Thoracic aorta (tissue), 2 donors: ENCODE measurements at regions not wholly inside any gene's neighbourhood (a gene's known extent, or its start where the extent isn't known, plus 50 kb on each side); places are given as distances from the start of the nearest gene placed in this dataset.
"Not testable (repeated sequence)": the region's sequence is repeated elsewhere in the genome, so short reads cannot be mapped to it uniquely, and the experiment has no call there.

Experiments
- ATAC-seq: fragments of 150-250 bp; one replicate; pipeline ENCODE4 v1.8.0; 2017; ENCODE audit warnings: low read depth; ENCODE audit not compliant: insufficient number of reproducible peaks, low FRiP score
- DNase-seq: peaks from one replicate; pipeline ENCODE4 v3.0.0-alpha.2; 2020; ENCODE audit warnings: low spot score
- H3K27ac ChIP-seq, 2 donors: fragments of 200-600 bp; sonication (generic); 1 replicate in 1 of 2; 2 replicates in 1 of 2; pipeline ENCODE4 v1.5.1; 2016; ENCODE audit warnings: mild to moderate bottlenecking in 2 of 2, moderate library complexity in 2 of 2
- H3K27me3 ChIP-seq: fragments of 200-600 bp; sonication (generic); replicated peaks from 2 replicates; pipeline ENCODE4 v1.6.0; 2016; ENCODE audit warnings: mild to moderate bottlenecking; ENCODE audit not compliant: insufficient read depth
- H3K36me3 ChIP-seq: fragments of 200-600 bp; sonication (generic); one replicate; pipeline ENCODE4 v1.5.1; 2016
- H3K4me1 ChIP-seq, 2 donors: fragments of 200-600 bp; sonication (generic); 1 replicate in 1 of 2; 2 replicates in 1 of 2; pipeline versions ENCODE4 v1.5.1 to v1.6.0; 2016; ENCODE audit warnings: low read depth in 2 of 2, mild to moderate bottlenecking in 1 of 2; ENCODE audit not compliant: control insufficient read depth in 1 of 2
- H3K4me3 ChIP-seq: fragments of 200-600 bp; sonication (generic); 2 replicates; pipeline ENCODE4 v1.5.1; 2016; ENCODE audit warnings: mild to moderate bottlenecking
- H3K9me3 ChIP-seq: fragments of 200-600 bp; sonication (generic); 2 replicates; pipeline ENCODE4 v1.5.1; 2016
- TF ChIP-seq, protein P1 (sequence below): fragments of 200-600 bp; sonication (generic); IDR thresholded peaks from one replicate; pipeline ENCODE4 v1.5.1; 2019; ENCODE audit warnings: antibody characterized with exemption

DNA sequence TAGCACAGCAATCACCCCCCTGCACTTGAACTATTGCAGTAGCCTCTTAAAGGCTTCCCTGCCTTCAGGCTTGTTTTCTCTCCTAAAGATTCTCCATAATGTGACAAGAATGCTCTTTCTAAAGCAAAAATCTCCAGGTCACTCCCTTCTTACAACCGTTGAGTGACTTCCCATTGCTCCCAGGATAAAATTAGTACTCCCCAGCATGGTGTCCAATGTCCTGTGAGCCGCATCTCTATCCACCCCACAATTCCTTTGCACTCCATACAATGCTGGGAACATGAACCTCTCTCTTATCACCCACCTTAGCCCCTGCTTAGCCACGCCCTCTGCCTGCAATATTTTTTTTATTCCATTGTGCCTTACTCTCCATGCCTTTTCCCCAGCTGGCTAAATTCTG lies 85.7 kb upstream of the SHISA3 start:
- H3K27ac ChIP-seq, result no peak overlapping the region
- no peaks in the 10 kb centered on the region for H3K4me1 ChIP-seq
- TF ChIP-seq, protein P1, sequence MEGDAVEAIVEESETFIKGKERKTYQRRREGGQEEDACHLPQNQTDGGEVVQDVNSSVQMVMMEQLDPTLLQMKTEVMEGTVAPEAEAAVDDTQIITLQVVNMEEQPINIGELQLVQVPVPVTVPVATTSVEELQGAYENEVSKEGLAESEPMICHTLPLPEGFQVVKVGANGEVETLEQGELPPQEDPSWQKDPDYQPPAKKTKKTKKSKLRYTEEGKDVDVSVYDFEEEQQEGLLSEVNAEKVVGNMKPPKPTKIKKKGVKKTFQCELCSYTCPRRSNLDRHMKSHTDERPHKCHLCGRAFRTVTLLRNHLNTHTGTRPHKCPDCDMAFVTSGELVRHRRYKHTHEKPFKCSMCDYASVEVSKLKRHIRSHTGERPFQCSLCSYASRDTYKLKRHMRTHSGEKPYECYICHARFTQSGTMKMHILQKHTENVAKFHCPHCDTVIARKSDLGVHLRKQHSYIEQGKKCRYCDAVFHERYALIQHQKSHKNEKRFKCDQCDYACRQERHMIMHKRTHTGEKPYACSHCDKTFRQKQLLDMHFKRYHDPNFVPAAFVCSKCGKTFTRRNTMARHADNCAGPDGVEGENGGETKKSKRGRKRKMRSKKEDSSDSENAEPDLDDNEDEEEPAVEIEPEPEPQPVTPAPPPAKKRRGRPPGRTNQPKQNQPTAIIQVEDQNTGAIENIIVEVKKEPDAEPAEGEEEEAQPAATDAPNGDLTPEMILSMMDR, result no peak
- ATAC-seq (no peak), DNase-seq (no peak)
- H3K4me3 ChIP-seq, result no peak overlapping the region
- H3K9me3 ChIP-seq, result no peaks in the 10 kb centered on the region
- H3K36me3 ChIP-seq, result no peaks in the 10 kb centered on the region
- no peaks in the 10 kb centered on the region for H3K27me3 ChIP-seq

DNA sequence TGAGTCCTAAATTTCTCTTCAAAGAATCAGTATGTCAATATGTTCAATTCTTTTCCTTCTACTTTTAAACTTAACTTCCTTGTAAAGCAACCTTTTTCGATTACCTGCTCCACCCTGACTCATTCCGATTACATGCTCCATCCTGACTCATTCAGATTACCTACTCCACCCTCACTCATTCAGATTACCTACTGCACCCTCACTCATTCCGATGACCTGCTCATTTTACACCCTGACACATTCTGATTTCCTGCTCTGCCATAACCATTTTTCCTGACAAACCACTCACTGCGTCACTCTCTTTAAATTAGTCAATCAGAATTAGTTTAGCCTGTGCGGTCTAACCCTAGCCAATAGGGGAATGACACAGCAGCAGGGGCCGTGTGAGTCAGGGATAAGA lies 83.9 kb upstream of the SHISA3 start:
- DNase-seq, H3K9me3 ChIP-seq, H3K27ac ChIP-seq, H3K4me1 ChIP-seq, ATAC-seq, H3K27me3 ChIP-seq, H3K36me3 ChIP-seq, H3K4me3 ChIP-seq: not testable (repeated sequence)

DNA sequence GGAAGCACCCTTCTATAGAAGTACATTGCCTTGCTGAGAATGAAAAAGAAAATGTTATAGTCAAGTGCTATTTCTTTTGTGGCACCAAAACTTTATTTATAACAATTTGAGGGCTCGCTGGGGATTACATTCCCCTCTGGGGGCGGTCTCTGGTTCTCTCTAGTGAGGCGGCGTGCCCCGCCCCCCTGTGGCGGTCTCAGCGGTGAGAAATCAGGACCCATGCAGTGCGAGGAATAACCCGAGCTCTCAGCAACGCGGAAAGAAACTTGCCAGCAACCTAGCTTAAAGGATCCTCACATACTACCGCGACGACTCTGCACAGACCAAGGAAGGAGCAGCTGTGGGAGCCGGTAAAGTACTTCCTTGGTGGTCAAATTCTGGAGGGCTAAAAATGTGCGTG lies 83.4 kb upstream of the SHISA3 start:
- ATAC-seq, result no peak
- no peak overlapping the region for H3K27ac ChIP-seq

DNA sequence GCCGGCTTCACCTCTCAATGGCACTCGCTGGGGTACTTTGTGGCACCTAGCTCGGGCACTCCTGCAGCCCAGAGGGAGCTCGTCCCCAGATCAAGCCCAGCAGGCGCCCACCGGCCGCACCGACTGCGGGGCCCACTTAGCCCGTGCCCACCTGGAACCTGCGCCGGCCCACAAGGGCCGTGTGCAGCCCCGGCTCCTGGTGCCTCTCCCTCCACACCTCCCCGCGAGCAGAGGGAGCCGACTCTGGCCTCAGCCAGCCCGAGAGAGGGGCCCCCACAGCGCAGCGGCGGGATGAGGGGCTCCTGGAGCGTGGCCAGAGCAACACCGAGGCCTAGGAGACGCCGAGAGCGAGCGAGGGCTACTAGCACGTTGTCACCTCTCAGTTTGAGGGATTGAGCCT lies 82.1 kb upstream of the SHISA3 start:
- TF ChIP-seq, protein P1, result no peak
- Histone ChIP-seq H3K4me3 (no peak overlapping the region), H3K4me1 (no peaks in the 10 kb centered on the region), H3K36me3 (no peaks in the 10 kb centered on the region), H3K27ac (no peak overlapping the region), H3K27me3 (no peaks in the 10 kb centered on the region), H3K9me3 (no peaks in the 10 kb centered on the region)
- DNase-seq, result no peak
- ATAC-seq, result no peak

More for the DNA sequence above, 83.4 kb upstream of the SHISA3 start:
- TF ChIP-seq, protein P1, result no peak
- Histone ChIP-seq H3K27me3 (no peaks in the 10 kb centered on the region), H3K36me3 (no peaks in the 10 kb centered on the region), H3K9me3 (no peaks in the 10 kb centered on the region), H3K4me1 (no peaks in the 10 kb centered on the region), H3K4me3 (no peak overlapping the region)
- DNase-seq, result no peak

DNA sequence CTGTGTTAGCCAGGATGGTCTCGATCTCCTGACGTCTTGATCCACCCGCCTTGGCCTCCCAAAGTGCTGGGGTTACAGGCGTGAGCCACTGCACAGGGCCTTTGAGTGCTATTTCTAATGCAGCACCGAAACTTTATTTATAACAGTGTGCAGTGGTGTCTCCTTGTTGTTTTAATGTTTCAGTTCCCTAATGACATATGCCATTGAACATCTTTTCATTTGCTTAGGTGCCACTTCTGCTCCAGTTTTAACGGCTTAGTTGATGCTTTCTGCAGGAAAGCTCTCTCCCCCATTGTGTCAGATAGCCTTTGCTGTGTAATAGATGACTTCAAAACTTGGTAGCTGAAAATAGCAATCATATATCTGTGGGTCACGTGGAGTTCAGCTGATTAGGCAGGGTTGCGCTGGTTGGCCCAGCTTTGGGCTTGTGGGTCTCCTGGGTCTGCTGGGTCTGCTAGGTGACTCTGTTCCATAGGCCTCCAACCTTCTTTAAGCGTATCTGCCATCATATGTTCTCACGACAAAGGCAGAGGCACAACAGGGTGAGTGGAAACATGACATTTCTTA lies 76.4 kb upstream of the SHISA3 start:
- Histone ChIP-seq H3K4me3 (no peak overlapping the region), H3K9me3 (no peaks in the 10 kb centered on the region), H3K36me3 (no peaks in the 10 kb centered on the region), H3K27ac (no peak overlapping the region), H3K4me1 (no peaks in the 10 kb centered on the region), H3K27me3 (no peaks in the 10 kb centered on the region)
- ATAC-seq (no peak), DNase-seq (no peak)
- TF ChIP-seq, protein P1, result no peak

DNA sequence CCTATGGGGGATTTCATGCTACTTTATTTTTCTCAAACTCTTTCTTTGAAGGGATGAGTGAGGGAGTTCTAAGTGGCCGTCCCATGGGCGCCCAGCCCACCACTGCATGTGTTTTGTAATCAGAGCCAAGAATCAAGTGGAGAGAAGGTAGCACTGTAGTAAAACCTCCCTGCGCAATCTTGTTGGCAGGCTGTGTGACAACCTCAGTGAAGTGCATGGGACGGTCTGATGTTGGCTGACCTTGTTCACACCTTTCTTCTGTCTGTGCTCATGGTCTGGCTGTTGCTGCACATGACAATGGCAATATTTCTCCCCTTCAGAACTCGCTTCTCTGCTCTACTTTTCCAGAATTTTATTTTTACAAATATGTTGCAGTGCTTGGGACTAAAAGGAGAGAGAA lies 71.2 kb upstream of the SHISA3 start:
- Histone ChIP-seq H3K4me3 (no peak overlapping the region), H3K4me1 (no peaks in the 10 kb centered on the region), H3K36me3 (no peaks in the 10 kb centered on the region), H3K27ac (no peak overlapping the region), H3K9me3 (no peaks in the 10 kb centered on the region), H3K27me3 (no peaks in the 10 kb centered on the region)
- DNase-seq, result no peak
- TF ChIP-seq, protein P1, result no peak
- ATAC-seq, result no peak
